GM21529 (cell line): ENCODE measurements at regions not wholly inside any gene's neighbourhood (a gene's known extent, or its start where the extent isn't known, plus 50 kb on each side); places are given as distances from the start of the nearest gene placed in this dataset.
"Not testable (repeated sequence)": the region's sequence is repeated elsewhere in the genome, so short reads cannot be mapped to it uniquely, and the experiment has no call there.

Source experiments
- ATAC-seq: cut with Tn5 transposase; IDR thresholded peaks from one replicate; pipeline ENCODE4 v1.9.1; 2021; ENCODE audit not compliant: unreplicated experiment

GRCh38 chr9:96157675-96158074 lies 144.3 kb downstream of the HSD17B3 start:
- ATAC-seq: no peak

GRCh38 chr9:96156171-96156974 lies 145.6 kb downstream of the HSD17B3 start:
- no peak for ATAC-seq

- ATAC-seq: no peak
These were observed 147.9 kb downstream of the HSD17B3 start for GRCh38 chr9:96154081-96154480.

GRCh38 chr9:96152550-96152949 lies 149.4 kb downstream of the HSD17B3 start:
- ATAC-seq: no peak

- peak; percentile 90 for ATAC-seq
These were observed 151.4 kb downstream of the HSD17B3 start for GRCh38 chr9:96150324-96151227.

- ATAC-seq: peak; percentile 46
These were observed 152.3 kb downstream of the HSD17B3 start for GRCh38 chr9:96149533-96150280.

- ATAC-seq: no peak
These were observed 153.1 kb downstream of the HSD17B3 start for GRCh38 chr9:96148634-96149532.

- ATAC-seq: not testable (repeated sequence)
These were observed 154.9 kb downstream of the HSD17B3 start for GRCh38 chr9:96147029-96147428.

GRCh38 chr9:96141666-96142065 lies 160.3 kb downstream of the HSD17B3 start:
- no peak for ATAC-seq

GRCh38 chr9:96141128-96141474 lies 160.9 kb downstream of the HSD17B3 start:
- no peak for ATAC-seq

- ATAC-seq: no peak
These were observed 161.5 kb downstream of the HSD17B3 start for GRCh38 chr9:96140296-96141127.

- ATAC-seq: no peak
These were observed 162.2 kb downstream of the HSD17B3 start for GRCh38 chr9:96139592-96140295.

- ATAC-seq: no peak
These were observed 163.4 kb downstream of the HSD17B3 start for GRCh38 chr9:96138616-96139015.

- ATAC-seq: peak; percentile 29
These were observed 164.1 kb downstream of the HSD17B3 start for GRCh38 chr9:96137671-96138429.

- ATAC-seq: peak; percentile 96
These were observed 164.8 kb downstream of the HSD17B3 start for GRCh38 chr9:96136992-96137670.

GRCh38 chr9:96135753-96136290 lies 166.2 kb downstream of the HSD17B3 start:
- ATAC-seq: no peak

GRCh38 chr9:96135076-96135752 lies 166.8 kb downstream of the HSD17B3 start:
- no peak for ATAC-seq
